Erythroblast (primary cell): ENCODE measurements at regions not wholly inside any gene's neighbourhood (a gene's known extent, or its start where the extent isn't known, plus 50 kb on each side); places are given as distances from the start of the nearest gene placed in this dataset.
"Not testable (repeated sequence)": the region's sequence is repeated elsewhere in the genome, so short reads cannot be mapped to it uniquely, and the experiment has no call there.

Experiments used
- DNase-seq, 2 experiments: peaks; one replicate each; lab custom pipeline; 2025; lab: John Stamatoyannopoulos, UW
- GATA1 ChIP-seq: IDR thresholded peaks from 2 replicates; pipeline ENCODE4 v1.6.1; 2011; ENCODE audit warnings: low read depth, mild to moderate bottlenecking, control low read depth, low read length, moderate library complexity
- POLR2A ChIP-seq: IDR thresholded peaks from 2 replicates; pipeline ENCODE4 v1.6.1; 2011; ENCODE audit warnings: mild to moderate bottlenecking, low read length

GRCh38 chr2:239598732-239599090 is 197.9 kb upstream of the HDAC4 start:
- TF ChIP-seq POLR2A (no peak), GATA1 (no peak)
- DNase-seq: no peak

- no peak for TF ChIP-seq GATA1
- no peak for TF ChIP-seq POLR2A
- no peak for DNase-seq
These were observed 197.4 kb upstream of the HDAC4 start for GRCh38 chr2:239598011-239598731.

GRCh38 chr2:239597216-239597615 is 196.4 kb upstream of the HDAC4 start:
- no peak for DNase-seq
- TF ChIP-seq POLR2A: no peak
- TF ChIP-seq GATA1: no peak

DNA sequence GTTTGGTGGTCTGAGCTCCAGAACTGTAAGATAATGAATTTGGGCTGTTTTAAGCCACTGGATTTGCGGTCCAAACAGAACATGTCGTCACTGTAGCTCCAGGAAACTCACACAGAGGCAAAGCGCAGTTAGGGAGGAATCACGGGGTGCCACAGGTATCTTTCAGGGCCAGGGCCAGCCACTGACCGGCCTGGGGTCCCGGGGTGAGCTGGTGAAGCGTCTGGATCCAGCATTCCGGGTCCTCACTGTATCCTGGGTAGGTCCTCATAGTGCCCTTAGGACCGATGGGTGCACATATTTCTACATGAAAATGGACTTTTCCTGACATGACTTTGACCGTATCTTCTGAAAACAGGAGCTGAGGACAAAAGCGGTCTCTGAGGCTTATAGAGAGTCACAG is 196.0 kb upstream of the HDAC4 start:
- TF ChIP-seq GATA1 (no peak), POLR2A (no peak)
- DNase-seq: no peak

DNA sequence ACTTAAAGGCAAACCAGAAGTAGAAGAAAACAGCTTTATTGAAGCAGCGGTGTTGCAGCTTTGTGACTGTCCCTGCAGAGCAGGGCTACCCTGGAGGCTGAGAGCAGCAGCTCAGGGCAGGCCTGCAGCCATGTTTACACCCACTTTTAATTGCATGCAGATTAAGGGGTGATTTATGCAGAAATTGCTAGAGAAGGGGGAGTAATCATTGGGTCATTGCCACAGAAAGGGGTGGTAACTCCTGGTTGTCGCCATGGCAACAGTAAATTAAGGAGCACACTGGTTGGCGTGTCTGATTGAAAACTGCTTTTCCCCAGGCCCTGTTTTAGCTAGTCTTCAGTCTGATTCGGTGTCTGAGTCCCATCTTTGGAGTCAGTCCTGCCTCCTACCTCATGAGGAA is 195.4 kb upstream of the HDAC4 start:
- no peak for TF ChIP-seq GATA1
- TF ChIP-seq POLR2A: no peak
- no peak for DNase-seq

GRCh38 chr2:239595726-239596125 is 194.9 kb upstream of the HDAC4 start:
- TF ChIP-seq GATA1: no peak
- no peak for TF ChIP-seq POLR2A
- no peak for DNase-seq

DNA sequence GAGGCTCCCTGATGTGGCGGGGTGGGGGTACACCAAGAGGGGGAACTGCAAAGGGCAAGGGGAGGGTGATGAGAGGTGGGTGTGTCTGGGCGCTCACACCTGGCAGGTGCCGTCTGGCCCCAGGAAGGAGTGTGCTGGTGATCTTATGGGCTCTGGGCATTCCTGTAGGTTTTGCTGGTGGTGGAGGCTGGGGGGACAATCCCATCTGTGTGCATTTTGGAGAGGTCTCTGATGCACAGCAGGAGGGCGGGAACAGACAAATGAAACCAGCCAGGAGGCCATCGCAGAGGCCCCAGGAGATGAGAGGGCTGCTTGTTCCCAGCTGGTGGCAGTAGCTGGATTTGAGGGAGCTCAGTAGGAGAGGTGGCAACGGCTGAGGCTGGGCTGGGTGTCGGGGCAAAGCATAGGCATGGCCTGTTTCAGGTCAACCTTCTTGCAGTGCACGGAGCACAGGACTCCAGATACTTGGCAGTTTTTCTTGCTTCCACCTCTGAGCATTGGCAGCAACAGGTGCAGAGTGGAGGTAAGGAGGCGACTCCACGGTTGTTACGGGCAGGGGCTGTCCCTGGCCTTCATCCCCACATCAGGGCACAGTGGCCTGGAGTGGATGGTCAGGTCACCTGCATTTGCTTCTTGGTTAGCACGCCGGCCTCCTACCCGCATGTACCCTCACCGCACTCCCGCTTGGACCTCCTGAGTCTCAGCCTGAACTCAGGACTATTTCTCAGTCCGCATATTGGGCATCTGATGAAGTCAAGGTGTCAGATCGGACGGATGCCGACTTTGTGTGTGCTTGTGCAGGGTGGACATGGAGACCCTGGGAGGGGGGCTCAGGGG is 194.2 kb upstream of the HDAC4 start:
- DNase-seq: no peak

DNA sequence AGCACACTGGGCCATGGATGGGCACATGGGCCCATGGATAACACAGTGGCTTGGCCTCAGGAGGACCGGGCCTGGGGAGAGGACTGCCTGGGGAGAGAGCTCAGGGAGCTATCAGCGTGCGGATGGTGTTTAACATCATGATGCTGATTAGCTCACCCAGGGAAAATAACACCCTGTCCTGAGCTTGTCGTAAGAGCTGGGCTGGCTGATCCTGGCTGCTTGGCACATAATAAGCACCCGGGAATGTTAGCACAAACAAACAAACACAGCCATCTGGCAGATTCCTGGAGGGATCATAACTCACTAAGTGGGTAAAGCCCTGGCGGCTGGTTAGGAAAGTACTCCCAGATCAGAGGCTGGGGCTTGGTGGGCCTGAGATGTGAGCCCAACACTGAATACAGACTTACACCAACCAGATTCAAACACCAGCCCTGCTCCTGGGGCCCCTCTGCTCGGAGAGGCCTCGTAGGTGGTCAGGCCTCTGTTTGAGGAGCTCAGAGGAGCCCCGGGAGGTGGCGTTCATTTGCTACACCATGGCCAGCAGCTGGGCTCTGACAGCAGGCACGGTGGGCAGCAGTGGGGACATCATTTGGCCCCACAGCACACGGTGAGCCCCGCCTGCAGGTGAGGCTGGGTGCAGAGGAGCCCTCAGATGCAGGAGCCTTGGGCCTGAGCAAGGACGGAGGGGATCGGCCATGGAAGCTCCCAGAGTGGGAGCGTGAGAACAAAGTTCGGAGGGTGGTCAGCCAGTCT is 193.4 kb upstream of the HDAC4 start:
- no peak for DNase-seq
- TF ChIP-seq POLR2A (no peak), GATA1 (no peak)

More for the DNA sequence above, 194.2 kb upstream of the HDAC4 start:
- TF ChIP-seq POLR2A: no peak
- no peak for TF ChIP-seq GATA1

GRCh38 chr2:239593455-239593854 is 192.6 kb upstream of the HDAC4 start:
- TF ChIP-seq GATA1: no peak
- no peak for DNase-seq

- not testable (repeated sequence) for DNase-seq
These were observed 191.9 kb upstream of the HDAC4 start for GRCh38 chr2:239592629-239593290.

GRCh38 chr2:239590995-239591915 is 190.4 kb upstream of the HDAC4 start:
- no peak for DNase-seq
- TF ChIP-seq GATA1: no peak
- no peak for TF ChIP-seq POLR2A

- no peak for DNase-seq
- TF ChIP-seq POLR2A: no peak
- TF ChIP-seq GATA1: no peak
These were observed 189.5 kb upstream of the HDAC4 start for GRCh38 chr2:239590276-239590675.

DNA sequence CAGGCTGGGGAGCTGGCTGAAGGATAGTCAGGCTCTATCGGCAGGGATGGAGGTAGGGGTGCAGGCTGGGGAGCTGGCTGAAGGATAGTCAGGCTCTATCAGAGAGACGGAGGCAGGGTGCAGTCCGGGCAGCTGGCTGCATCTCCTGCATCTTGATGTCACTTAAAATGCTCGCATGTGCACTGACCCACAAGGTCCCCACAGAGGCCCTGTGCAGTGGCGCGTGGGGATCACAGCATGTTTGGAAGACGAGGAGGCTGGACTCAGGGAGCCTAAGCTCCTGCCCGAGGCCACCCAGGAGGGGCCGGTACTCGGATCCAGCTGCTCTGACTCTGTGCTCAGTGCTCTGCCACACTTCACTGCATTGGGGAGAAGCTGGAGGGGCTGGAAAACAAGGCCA is 189.0 kb upstream of the HDAC4 start:
- TF ChIP-seq POLR2A: no peak
- no peak for DNase-seq

GRCh38 chr2:239589270-239589825 is 188.5 kb upstream of the HDAC4 start:
- TF ChIP-seq POLR2A: no peak
- no peak for TF ChIP-seq GATA1
- DNase-seq: no peak
